ENCODE measurements at regions not wholly inside any gene's neighbourhood (a gene's known extent, or its start where the extent isn't known, plus 50 kb on each side); places are given as distances from the start of the nearest gene placed in this dataset.

GRCh38 chr7:91537260-91538152, 273.3 kb downstream of the FZD1 start:
- no peaks in the 10 kb centered on the region for H3K9me3 ChIP-seq (ENCODE audit: control insufficient read depth, insufficient read depth, low read length)
- CTCF ChIA-PET = no interaction called here
- no peak overlapping the region for H3K27ac ChIP-seq (ENCODE audit: low read depth, low read length)
- POLR2A ChIA-PET = no interaction called here
- H3K27me3 ChIP-seq (ENCODE audit: control insufficient read depth, insufficient read depth, low read length) = no peaks in the 10 kb centered on the region
- no peak overlapping the region for H3K4me3 ChIP-seq (ENCODE audit: low read depth, low read length)
- no peak for TF ChIP-seq CTCF (IDR thresholded peaks at IDR 0.05; ENCODE audit: low read depth, low read length)
- DNase-seq (ENCODE audit: low read depth, low spot score) = no peak

GRCh38 chr7:91541641-91542040, 277.4 kb downstream of the FZD1 start:
- POLR2A ChIA-PET = no interaction called here

GRCh38 chr7:91543646-91544045, 279.4 kb downstream of the FZD1 start:
- no peak for DNase-seq (ENCODE audit: low read depth, low spot score)
- no peak overlapping the region for H3K27ac ChIP-seq (ENCODE audit: low read depth, low read length)
- no peaks in the 10 kb centered on the region for H3K27me3 ChIP-seq (ENCODE audit: control insufficient read depth, insufficient read depth, low read length)
- ChIA-PET CTCF (no interaction called here), POLR2A (no interaction called here)
- no peak for TF ChIP-seq CTCF (IDR thresholded peaks at IDR 0.05; ENCODE audit: low read depth, low read length)
- no peak overlapping the region for H3K4me3 ChIP-seq (ENCODE audit: low read depth, low read length)
- H3K9me3 ChIP-seq (ENCODE audit: control insufficient read depth, insufficient read depth, low read length) = no peaks in the 10 kb centered on the region

More at GRCh38 chr7:91541641-91542040, 277.4 kb downstream of the FZD1 start:
- H3K27ac ChIP-seq (ENCODE audit: low read depth, low read length) = no peak overlapping the region
- TF ChIP-seq CTCF (IDR thresholded peaks at IDR 0.05; ENCODE audit: low read depth, low read length) = no peak
- no peaks in the 10 kb centered on the region for H3K27me3 ChIP-seq (ENCODE audit: control insufficient read depth, insufficient read depth, low read length)
- H3K4me3 ChIP-seq (ENCODE audit: low read depth, low read length) = no peak overlapping the region
- DNase-seq (ENCODE audit: low read depth, low spot score) = no peak
- H3K9me3 ChIP-seq (ENCODE audit: control insufficient read depth, insufficient read depth, low read length) = no peaks in the 10 kb centered on the region
- CTCF ChIA-PET = no interaction called here

- DNase-seq (ENCODE audit: low read depth, low spot score) = no peak
- Histone ChIP-seq H3K4me3 (ENCODE audit: low read depth, low read length) (no peak overlapping the region), H3K27ac (ENCODE audit: low read depth, low read length) (no peak overlapping the region), H3K27me3 (ENCODE audit: control insufficient read depth, insufficient read depth, low read length) (no peaks in the 10 kb centered on the region), H3K9me3 (ENCODE audit: control insufficient read depth, insufficient read depth, low read length) (no peaks in the 10 kb centered on the region)
- TF ChIP-seq CTCF (IDR thresholded peaks at IDR 0.05; ENCODE audit: low read depth, low read length) = no peak
- ChIA-PET CTCF (interaction anchor here (0.6 kb wide), 1 partner anchor 196 kb away, joined by 3 read pairs; no protein-coding TSS in a partner anchor), POLR2A (no interaction called here)
Observed at GRCh38 chr7:91549878-91550277, 285.6 kb downstream of the FZD1 start.

GRCh38 chr7:91550931-91551330, 286.7 kb downstream of the FZD1 start:
- no peak for TF ChIP-seq CTCF (IDR thresholded peaks at IDR 0.05; ENCODE audit: low read depth, low read length)
- no peak overlapping the region for H3K4me3 ChIP-seq (ENCODE audit: low read depth, low read length)
- no peak for DNase-seq (ENCODE audit: low read depth, low spot score)
- POLR2A ChIA-PET = no interaction called here
- H3K27ac ChIP-seq (ENCODE audit: low read depth, low read length) = no peak overlapping the region
- CTCF ChIA-PET = no interaction called here
- no peaks in the 10 kb centered on the region for H3K27me3 ChIP-seq (ENCODE audit: control insufficient read depth, insufficient read depth, low read length)
- no peaks in the 10 kb centered on the region for H3K9me3 ChIP-seq (ENCODE audit: control insufficient read depth, insufficient read depth, low read length)

All from AG04450 (cell line).